ENCODE measurements at regions not wholly inside any gene's neighbourhood (a gene's known extent, or its start where the extent isn't known, plus 50 kb on each side); places are given as distances from the start of the nearest gene placed in this dataset.

DNA sequence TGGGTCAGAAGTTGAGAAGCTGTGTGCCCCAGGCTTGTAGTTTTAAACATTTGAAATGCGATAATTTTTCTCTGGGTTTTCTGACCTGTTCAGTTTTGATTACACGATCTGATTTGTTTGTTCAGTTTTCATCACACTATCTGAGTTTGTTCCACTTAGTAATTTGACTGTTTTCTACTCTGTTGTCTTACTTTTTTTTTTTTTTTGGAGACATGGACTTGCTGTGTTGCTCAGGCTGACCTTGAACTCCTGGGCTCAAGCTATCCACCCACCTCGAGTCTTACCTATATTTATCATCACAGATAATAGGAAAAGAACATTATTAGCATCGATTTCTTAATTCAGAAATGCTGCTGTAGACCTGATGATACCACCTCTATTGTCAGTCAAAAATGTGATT, 379.1 kb downstream of the UTRN start:
- TF ChIP-seq YY1 (IDR thresholded peaks at IDR 0.05; ENCODE audit: low read depth) (no peak), TAF1 (IDR thresholded peaks at IDR 0.05; ENCODE audit: low read depth) (no peak), CEBPB (IDR thresholded peaks at IDR 0.05) (no peak), NFIC (IDR thresholded peaks at IDR 0.05) (no peak)
